ENCODE measurements at regions not wholly inside any gene's neighbourhood (a gene's known extent, or its start where the extent isn't known, plus 50 kb on each side); places are given as distances from the start of the nearest gene placed in this dataset.

- intact Hi-C loops (cut with DNase I), result no loop called here
- DNase-seq, result peak in 2 of 10 donors; percentile 58 to 78
Observed at GRCh38 chr13:39856714-39857113, 201.3 kb downstream of the COG6 start.

- intact Hi-C loops (cut with DNase I), result no loop called here
- DNase-seq, result no peak
Observed at GRCh38 chr13:39858794-39859193, 203.3 kb downstream of the COG6 start.

DNA sequence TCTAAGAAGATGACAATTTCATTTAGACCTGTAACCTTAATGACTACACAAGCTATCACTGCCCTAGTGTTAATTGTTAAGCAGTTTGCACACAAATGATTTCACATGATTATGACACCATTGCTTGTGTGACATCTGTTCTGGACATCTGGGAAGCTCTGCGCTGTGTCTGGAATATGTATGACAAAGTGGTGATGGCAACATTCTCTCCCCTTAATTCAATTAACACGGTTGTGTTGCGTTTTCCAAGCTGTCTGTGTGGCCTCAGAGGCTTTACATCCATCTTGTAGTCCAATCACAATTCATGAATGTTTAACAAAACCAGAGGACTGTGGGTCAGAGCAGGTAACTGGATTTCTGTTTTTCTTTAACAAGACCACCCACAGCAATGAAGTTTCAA lies 204.4 kb downstream of the COG6 start:
- intact Hi-C loops (cut with DNase I), result no loop called here
- DNase-seq, result no peak

DNA sequence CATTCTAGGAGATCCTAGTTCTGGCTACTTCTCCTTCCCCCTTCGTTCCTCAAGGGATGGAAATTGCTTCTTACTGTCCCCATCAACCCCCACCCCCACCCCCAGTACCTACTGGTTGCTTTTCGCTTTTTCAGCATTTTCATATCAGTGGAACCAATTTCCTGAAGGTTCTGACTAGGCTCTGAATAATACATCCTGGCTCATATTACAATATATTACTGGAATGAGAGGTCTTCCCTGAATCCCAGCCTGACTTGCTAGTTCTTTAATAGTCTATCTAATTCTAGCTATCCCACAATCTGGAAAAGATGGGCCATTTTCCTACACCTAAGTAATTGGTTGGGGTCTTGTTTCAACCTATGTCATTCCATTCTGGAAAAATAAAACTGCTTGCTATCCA lies 207.4 kb downstream of the COG6 start:
- intact Hi-C loops (cut with DNase I), result no loop called here

GRCh38 chr13:39864221-39864620 lies 208.8 kb downstream of the COG6 start:
- intact Hi-C loops (cut with DNase I), result no loop called here
- DNase-seq, result no peak

More for the DNA sequence above, 207.4 kb downstream of the COG6 start:
- DNase-seq, result no peak

DNA sequence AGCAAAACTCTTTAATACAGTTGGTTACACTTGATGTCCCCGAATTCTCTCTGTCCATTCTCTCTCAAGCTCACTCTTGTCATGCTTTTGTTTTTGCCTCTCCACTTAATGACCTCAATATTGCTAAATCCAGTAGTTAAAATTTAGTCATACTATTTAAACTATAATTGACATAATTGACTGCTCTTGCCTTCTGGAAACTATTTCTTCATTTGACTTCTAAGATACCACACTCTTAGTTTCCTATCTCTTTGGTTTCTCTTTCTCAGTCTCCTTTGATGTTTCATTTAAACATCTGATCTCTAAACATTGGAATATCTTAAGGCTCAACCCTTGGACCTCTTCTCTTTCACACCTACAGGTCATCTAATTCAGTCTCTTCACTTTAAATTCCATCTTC lies 211.3 kb downstream of the COG6 start:
- no peak for DNase-seq
- intact Hi-C loops (cut with DNase I), result no loop called here

DNA sequence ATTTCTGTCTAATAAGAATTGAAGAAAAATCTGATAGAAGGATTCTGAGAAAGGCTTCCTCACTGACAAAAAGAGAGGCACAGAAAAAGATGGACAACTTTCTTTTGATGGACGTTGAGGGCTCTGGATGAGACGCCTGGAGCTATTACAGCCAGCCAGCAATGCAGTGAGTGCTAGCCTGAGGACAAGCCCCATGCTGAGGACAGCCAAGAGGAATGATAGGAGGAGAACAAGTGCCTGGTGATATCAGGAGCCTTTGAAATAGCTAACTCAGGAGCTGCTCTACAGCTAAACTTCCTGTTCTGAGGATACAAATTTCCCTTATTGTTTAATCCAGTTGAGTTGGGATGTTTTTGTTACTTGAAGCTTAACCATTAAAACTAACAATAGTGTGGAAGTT lies 212.3 kb downstream of the COG6 start:
- DNase-seq, result no peak
- intact Hi-C loops (cut with DNase I), result no loop called here

DNA sequence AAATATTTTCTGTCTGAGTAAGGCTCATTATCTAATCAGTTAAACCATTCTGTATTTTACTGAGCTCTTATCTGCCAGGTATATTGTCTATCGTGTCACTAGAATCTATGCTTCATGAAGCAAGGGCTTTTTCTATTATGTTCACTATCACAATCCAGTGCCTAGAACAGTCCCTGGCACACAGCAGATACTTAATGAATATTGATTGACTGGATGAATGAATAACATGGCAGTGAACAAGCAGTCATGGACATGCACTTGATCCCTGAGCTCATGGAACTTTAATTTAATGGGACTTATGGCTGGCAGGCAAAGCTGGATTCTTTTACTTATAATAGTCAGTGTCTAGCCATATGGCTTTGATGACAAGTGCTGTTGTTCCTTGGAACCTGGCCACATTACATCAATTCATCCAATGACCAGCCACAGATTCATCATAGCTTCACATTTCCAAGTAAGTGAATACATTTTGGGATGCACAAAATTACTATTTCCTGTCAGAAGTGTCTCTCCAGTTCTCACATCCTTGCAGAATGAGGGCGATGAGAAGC lies 214.8 kb downstream of the COG6 start:
- no peak for DNase-seq
- intact Hi-C loops (cut with DNase I), result no loop called here

DNA sequence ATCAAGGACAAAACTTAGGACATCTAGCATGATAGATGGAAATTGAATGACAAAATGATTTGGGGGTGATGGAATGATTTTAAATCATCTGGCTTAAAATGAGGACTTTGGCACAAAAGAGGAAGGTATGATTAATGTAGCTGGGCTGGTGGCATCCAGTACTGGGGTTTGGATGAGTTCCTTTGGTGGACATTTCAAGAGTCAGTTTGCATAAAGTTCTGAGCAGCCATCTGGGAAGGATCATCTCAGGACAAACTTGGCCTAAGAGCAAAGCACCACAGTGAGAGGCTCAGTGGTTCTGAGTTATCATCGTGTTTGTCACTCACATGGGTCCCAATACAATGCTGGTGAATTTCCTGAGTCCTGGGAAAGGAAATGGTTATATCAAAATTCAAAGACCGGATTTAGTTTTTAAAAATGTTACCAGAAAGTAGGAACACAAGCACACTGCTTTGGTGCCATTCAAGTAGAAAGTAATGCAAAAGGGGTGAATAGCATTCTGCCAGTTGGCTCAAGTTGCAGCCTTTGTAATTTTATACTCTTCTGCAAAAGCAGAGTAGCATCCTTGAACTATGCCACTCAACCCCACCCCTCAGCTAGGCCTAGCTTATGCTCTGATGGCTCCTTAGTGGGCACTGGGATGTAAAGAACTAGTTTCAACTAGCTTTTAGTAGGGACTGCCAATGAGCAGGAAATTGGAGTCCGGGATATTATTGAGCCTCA lies 219.0 kb downstream of the COG6 start:
- intact Hi-C loops (cut with DNase I), result no loop called here
- DNase-seq, result no peak

- intact Hi-C loops (cut with DNase I), result no loop called here
- DNase-seq, result no peak
Observed at GRCh38 chr13:39875111-39875987, 219.9 kb downstream of the COG6 start.

DNA sequence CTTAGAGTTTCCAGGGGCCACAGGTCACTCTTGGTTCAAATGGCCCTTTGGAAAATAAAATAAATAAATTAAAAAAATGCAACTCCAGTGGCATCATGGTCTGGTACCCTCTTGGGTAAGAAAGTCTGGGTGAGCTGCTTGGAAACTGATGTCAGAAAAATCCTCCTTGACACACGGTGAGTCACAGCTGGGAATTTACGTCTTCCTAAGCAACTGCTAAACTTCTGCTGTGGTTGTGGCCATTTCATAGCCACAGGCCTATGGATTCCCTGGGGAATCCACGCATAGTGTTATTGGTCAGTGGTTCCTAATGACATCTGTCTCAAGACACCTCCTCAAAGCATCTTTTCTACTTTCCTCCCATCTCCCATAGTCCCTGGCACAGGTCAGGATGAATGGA lies 220.8 kb downstream of the COG6 start:
- intact Hi-C loops (cut with DNase I), result no loop called here
- no peak for DNase-seq

DNA sequence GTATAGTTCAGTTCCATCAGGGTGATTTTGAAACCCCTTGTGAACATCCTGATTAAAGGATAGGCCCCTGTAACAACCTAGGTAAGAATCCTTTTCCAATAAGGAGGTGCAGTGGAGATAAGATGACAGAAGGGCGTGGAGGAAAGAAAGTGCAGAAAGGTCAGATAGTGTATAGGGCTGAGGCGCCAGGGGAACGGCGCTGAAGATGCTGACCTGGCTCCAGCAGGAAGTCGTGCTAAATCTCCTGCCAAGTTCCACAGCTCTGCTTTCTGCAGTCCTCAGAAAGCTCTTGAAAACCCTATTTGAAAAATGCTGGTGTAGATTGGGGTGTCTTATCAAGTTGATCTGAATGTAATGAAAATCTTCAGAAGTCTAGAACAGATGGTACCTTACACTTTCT lies 221.7 kb downstream of the COG6 start:
- intact Hi-C loops (cut with DNase I), result no loop called here
- DNase-seq, result no peak

DNA sequence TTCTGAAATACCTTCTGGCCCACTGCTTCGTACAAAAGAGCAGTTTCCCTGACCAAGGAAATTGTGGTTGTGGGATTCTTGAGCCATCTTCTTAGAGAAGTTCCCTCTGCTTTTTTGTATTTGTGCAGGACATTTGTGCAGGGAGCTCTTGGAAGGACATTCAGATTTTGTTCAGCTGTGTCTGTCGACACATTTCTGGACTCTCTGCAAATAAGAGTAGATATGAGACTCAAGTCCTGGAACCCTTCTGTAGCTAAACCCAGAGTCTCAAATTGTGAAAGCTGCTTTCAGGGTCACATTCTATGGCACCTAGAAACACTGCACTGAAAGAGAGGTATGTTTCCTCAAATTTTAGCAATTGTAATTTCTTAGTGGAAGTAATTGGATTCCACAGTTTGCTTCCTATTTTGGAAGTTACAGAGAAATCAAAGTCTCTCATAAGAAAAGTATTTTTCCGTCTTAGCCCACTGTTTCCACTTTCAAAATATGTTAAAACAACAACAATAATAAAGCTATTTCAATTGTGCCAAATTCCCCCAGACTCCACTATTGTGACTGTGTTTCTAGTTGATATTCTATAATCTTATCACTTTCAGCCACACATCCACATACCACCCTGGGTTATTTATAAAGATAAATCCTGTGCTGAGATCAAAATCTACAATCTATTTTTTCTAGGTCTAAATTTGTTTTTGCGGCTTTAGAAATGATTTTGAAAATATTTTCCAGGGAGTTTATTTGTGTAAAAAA lies 224.0 kb downstream of the COG6 start:
- no peak for DNase-seq
- intact Hi-C loops (cut with DNase I), result no loop called here

- DNase-seq, result no peak
- intact Hi-C loops (cut with DNase I), result no loop called here
Observed at GRCh38 chr13:39881383-39881782, 225.9 kb downstream of the COG6 start.

DNA sequence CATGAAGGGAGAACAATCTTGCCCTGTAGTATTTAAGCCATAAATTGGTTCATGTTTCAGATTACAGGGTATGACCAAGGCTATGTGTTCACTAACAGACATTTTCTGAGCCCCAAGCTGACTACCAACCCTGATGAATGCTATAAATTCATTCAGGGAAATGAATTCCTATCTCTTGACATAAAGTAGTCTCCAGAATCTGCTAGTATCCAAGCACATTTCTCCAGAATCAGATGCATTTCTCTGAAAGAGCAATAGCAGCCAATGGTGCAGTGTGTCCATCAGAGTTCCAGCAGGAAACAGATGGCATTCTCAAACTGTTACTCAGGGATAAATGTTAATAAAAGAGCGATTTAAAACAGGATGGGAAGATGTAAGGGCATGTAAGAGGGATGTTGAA lies 226.4 kb downstream of the COG6 start:
- intact Hi-C loops (cut with DNase I), result no loop called here
- DNase-seq, result no peak

DNA sequence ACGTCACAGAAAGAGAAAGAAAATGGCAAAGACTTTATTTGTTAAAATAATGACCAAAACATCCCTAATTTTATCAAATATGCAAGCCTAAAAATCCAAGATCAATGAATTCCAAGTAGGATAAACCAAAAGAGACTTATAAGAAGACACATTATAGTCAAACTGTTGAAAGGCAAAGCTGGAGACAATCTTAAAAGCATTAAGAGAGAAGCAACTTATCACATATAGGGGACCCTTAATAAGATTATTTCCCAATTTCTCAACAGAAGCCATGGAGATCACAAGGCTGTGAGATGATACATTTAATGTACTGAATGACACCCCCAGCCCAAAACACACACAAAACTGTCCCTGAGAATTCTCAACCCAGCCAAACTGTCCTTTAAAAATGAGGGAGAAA lies 228.7 kb downstream of the COG6 start:
- intact Hi-C loops (cut with DNase I), result no loop called here
- no peak for DNase-seq

DNA sequence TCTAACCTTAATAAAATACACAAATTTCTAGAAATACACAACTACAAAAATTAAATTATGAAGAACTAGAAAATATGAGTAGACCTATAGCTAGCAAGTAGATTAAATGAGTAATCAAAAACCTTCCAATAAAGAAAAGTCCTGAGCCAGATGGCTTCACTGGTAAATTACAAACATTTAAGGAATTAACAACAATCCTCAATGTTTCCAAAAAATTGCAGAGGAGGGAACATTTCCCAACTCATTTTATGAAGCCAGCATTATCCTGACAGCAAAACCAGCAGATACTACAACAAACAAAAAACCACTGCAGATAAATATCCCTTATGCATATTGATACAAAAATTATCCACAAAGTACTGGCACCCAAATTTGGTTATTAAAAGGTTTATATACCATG lies 230.9 kb downstream of the COG6 start:
- DNase-seq, result no peak
- intact Hi-C loops (cut with DNase I), result no loop called here

GRCh38 chr13:39887387-39887786 lies 231.9 kb downstream of the COG6 start:
- intact Hi-C loops (cut with DNase I), result no loop called here
- DNase-seq, result no peak

GRCh38 chr13:39888865-39889810 lies 233.7 kb downstream of the COG6 start:
- intact Hi-C loops (cut with DNase I), result no loop called here
- DNase-seq, result no peak

- intact Hi-C loops (cut with DNase I), result no loop called here
- DNase-seq, result no peak
Observed at GRCh38 chr13:39890537-39890936, 235.1 kb downstream of the COG6 start.

Measured in posterior cingulate gyrus (tissue), 11 donors.